H1 (cell line): ENCODE measurements at regions not wholly inside any gene's neighbourhood (a gene's known extent, or its start where the extent isn't known, plus 50 kb on each side); places are given as distances from the start of the nearest gene placed in this dataset.

Experiments used
- EGR1 ChIP-seq: IDR thresholded peaks from 2 replicates; pipeline ENCODE4 v1.6.1; 2011; ENCODE audit warnings: low read depth, low read length, borderline replicate concordance
- EZH2 ChIP-seq: fragments of 200-600 bp; sonication (generic); IDR thresholded peaks from 2 replicates; pipeline ENCODE4 v1.7.1; 2012; ENCODE audit warnings: low read depth, mild to moderate bottlenecking, moderate library complexity, low read length, inconsistent platforms; ENCODE audit not compliant: severe bottlenecking
- NANOG ChIP-seq: IDR thresholded peaks from 2 replicates; pipeline ENCODE4 v1.6.1; 2011; ENCODE audit warnings: low read length, low read depth, mild to moderate bottlenecking, inconsistent platforms; ENCODE audit not compliant: insufficient read depth, poor library complexity, severe bottlenecking
- SAP30 ChIP-seq: fragments of 300-600 bp; sonication (generic); IDR thresholded peaks from 2 replicates; pipeline ENCODE4 v1.7.1; 2012; ENCODE audit warnings: low read length, moderate library complexity, mild to moderate bottlenecking, inconsistent platforms; ENCODE audit not compliant: insufficient read depth, insufficient replicate concordance

- TF ChIP-seq SAP30 (no peak), EZH2 (no peak), NANOG (no peak), EGR1 (no peak)
Measured at GRCh38 chr6:159343709-159344108, 174.5 kb downstream of the FNDC1 start (continued).
